ENCODE measurements at regions not wholly inside any gene's neighbourhood (a gene's known extent, or its start where the extent isn't known, plus 50 kb on each side); places are given as distances from the start of the nearest gene placed in this dataset.

GRCh38 chr5:57805732-57806131 lies 323.1 kb upstream of the ACTBL2 start:
- no peak for DNase-seq

DNA sequence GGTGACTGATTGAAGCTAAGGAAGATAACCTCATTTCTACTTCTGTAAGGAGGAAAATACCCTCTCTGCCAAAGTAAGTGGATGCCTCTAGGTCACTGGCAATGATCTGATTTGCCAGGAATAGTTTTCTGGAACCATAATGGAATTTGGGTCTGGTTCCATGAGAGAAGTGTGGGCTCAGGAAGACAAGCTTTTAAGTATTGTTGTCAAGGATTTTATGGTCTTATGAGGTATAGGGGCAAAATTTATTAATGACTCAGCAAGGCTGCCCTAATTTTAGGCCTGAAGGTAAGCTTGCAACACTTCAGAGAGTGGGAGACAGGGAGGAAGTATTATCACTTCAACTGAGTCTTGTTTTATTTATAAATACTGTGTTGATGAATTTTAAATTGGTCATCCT lies 322.6 kb upstream of the ACTBL2 start:
- no peak for DNase-seq

GRCh38 chr5:57804505-57804904 lies 321.9 kb upstream of the ACTBL2 start:
- DNase-seq = no peak

DNA sequence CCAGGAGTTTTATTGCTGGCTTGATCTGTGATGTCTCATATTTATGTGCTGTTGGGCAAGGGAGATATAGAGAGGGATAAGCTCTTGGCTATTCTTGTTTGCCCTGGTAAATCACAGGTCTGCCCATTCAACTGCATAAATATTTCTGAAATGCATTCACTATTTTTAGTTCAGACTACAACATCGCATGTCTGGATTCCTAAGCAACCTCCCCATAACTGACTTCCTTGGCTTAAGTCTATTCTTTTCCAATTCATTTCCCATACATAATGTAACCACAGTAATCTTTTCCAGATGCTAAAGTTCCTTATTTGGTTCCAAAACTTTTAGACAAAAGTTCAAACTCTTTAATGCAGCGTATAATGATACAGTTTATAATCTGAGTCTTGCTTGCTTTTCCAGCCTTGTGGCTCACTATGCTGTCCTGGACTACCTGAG lies 321.4 kb upstream of the ACTBL2 start:
- DNase-seq = no peak

DNA sequence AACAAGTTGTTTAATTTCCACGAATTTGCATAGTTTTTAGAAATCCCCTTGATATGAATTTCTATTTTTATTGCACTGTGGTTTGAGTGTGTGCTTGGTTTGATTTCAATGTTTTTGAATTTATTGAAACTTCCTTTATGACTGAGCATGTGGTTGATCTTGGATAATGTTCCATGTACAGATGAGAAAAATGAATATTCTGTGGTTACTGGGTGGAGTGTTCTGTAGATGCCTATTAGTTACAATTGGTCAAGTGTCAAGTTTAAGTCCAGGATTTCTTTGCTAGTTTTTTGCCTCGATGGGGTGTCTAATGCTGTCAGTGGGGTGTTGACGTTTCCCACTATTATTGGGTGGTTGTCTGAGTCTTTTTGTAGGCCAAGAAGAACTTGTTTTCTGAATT lies 319.5 kb upstream of the ACTBL2 start:
- no peak for DNase-seq

GRCh38 chr5:57795203-57795602 lies 312.6 kb upstream of the ACTBL2 start:
- DNase-seq = no peak

GRCh38 chr5:57791875-57792274 lies 309.3 kb upstream of the ACTBL2 start:
- DNase-seq = no peak

- DNase-seq = no peak
Observed at GRCh38 chr5:57785946-57786345, 303.3 kb upstream of the ACTBL2 start.

DNA sequence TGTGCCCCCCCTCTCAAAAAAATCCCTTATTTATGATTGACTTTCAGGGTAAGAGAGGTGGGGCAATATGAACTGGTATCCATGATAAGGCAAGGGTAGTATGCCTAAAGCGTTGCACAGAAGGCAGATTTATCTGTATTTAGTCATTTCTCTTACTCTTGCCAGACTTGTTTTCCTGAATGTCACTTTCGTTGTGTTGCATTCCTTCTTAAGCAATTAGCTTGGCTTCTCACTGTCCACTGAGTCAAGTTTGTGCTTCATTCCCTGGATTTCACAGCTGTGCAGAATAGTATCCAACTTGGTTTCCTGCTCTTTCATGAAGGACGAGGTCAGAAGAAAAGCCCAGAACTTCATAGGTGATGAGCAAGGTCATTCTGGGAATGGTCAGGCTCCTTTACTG lies 301.5 kb upstream of the ACTBL2 start:
- DNase-seq = no peak

DNA sequence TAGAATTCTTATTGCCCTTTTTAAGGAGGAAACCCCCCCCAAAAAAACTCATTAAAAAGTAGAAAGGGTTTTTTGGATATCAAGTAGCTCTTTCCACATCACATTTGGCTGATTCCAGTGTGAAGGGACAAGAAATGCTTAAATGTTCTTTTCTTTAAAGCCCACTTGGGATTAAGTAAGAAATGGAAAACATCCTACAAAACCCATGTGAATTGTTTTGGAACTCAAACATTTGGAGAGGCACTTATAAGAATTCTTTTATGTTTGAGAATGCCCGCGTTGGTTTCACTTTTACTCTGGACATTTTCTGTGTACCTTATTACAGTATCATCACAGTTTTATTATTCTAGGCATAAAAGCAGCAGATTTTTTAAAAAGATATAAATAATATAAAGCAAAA lies 301.1 kb upstream of the ACTBL2 start:
- DNase-seq = no peak

DNA sequence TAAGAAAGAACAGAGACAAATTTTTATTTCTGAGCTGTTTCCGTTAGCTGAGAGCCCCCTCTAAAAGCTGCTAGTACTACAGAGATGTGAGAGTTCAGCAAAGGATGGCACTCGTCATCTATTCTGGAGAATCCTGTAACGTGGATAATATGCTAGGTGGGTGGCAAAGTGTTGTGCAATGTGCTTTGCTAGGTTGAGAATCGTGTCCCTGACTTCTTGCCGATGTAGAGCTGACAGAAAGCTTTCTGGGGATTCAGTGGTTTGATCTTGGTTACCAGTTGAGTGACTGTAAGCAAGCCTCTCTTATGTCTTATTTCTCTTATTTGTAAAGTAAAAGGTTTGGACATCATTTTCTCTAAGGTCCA lies 298.3 kb upstream of the ACTBL2 start:
- peak in 1 of 51 donors; percentile 8 for DNase-seq

- no peak for DNase-seq
Observed at GRCh38 chr5:57780306-57780960, 297.8 kb upstream of the ACTBL2 start.

DNA sequence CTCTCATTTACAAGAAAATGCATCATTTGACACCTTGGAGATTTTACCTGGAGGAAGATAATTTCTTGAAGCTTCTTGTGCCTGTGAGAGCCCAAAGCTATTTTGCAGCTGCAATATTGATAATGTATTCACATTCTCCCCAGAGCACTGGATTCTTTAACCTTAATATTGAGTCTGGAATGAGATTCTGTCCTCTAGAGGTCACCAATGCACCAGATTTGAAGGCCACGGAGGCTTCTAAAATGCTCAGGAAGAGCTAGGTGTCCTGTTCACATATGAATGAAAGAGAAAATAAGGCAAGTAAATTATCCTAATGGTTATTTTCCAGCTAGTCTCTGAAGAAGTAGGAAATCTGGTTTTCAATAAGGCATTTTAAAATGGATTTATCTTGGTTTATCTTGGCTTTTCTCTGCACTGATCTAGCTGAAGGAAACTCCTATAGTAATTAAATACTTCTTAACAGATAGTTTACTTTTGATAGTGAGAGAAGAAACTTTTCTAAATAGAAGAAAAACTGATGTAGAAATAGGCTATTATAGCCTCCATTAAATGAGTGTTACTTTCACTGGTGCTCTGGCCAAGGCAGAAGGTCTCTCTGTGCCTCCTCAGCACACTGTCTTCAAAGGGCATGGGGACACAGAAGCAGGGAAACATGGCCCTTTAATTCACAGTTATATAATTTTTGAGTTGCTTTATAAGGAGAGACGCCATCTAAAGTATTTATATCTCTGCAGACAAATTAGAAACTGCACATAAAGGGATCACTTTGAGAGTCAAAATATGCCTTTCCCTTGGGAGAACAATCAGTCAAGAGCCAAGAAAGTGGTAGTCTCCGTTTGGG lies 297.0 kb upstream of the ACTBL2 start:
- DNase-seq = peak in 23 of 51 donors; percentile 1 to 69 (median 9)

- DNase-seq = no peak
Observed at GRCh38 chr5:57778501-57779091, 296.0 kb upstream of the ACTBL2 start.

- DNase-seq = no peak
Observed at GRCh38 chr5:57777174-57777581, 294.6 kb upstream of the ACTBL2 start.

DNA sequence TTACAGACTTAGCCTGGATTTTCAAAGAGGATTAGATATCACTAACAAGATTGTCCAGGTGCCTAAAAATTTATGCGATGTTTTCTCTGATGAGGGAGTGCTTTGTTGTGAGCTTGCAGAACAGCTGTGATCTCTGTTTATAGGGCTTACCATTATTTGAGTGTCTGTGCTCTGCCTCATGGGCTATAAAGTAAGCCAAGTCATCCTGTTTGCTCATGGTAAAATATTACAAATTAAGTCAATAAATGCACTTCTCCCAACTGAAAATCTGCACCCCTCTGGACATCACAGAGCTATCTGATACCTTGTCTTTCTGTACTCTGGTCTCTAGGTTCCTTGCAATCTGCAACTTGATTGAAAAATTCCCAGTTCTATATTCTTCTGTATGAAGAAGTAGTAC lies 293.4 kb upstream of the ACTBL2 start:
- DNase-seq = no peak

DNA sequence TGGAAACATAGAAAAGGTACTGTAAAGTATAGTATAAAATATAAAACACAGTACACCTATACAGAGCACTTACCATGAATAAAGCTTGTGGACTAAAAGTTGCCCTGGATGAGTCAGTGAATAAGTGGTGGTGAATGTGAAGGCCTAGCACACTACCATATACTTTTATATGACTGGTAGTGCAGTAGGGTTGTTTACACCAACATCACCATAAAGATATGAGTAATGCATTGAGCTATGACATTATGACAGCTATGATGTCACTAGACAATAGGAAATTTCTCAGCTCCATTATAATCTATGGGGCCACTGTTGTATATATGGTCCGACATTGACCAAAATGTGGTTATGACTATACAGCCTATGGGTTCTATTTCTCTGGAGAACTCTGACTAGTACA lies 291.8 kb upstream of the ACTBL2 start:
- DNase-seq = no peak

GRCh38 chr5:57772512-57772911 lies 289.9 kb upstream of the ACTBL2 start:
- no peak for DNase-seq

- DNase-seq = no peak
Observed at GRCh38 chr5:57770039-57770438, 287.4 kb upstream of the ACTBL2 start.

DNA sequence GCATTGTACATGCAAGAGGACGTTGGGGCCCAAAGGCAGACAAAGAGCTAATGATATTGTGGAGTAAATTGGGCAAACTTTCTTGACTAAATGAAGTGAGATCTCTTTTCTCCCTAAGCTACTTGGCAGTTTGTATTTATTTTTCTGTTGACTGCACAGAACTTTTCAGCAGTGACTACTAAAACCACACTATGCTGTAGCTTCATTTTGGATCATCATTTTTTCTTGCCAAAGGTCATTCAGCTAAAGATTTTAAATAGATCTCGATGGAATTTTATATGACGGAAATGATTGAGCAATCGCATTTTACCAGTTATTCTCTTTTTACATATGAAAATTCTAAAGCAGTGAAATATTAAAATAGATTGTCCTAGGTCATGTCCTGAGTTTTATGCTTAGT lies 286.1 kb upstream of the ACTBL2 start:
- no peak for DNase-seq

- no peak for DNase-seq
Observed at GRCh38 chr5:57764479-57765089, 282.0 kb upstream of the ACTBL2 start.

DNA sequence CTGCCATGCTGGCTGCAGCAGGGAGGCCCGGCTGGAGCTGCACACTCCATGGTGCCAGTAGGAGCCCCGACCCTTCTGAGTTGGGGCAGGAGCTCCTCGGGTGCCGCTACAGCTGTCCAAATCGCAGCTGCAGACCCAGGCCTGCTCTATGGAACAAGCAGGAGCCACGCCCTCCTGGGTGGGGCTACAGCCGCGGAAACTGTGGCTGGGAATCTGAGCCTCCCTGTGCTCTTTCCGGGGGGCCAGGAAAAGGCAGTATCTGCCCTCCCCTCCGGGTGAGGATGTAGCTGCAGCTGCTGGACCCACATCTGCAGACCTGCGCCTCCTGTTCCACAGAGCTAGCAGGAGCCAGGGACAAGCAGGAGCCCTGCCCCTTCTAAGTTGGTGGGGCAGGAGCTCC lies 278.9 kb upstream of the ACTBL2 start:
- DNase-seq = no peak

All from hypothalamus (tissue), 51 donors.